Body of pancreas (tissue), 4 donors: ENCODE measurements at regions not wholly inside any gene's neighbourhood (a gene's known extent, or its start where the extent isn't known, plus 50 kb on each side); places are given as distances from the start of the nearest gene placed in this dataset.

Source experiments
- ATAC-seq: fragments of 150-250 bp; one replicate; pipeline ENCODE4 v1.9.1; 2016
- DNase-seq, 4 donors: peaks; one replicate each; pipeline ENCODE4 v3.0.0-alpha.2; 2019
- H3K27ac ChIP-seq, 4 donors: fragments of 200-600 bp; sonication (generic); 1 replicate in 3 of 4; 2 replicates in 1 of 4; pipeline versions ENCODE4 v1.5.1 to v1.6.1; 2016 to 2019; ENCODE audit warnings: mild to moderate bottlenecking in 1 of 4, mixed read lengths in 1 of 4, moderate library complexity in 1 of 4
- H3K27me3 ChIP-seq, 2 donors: fragments of 200-600 bp; sonication (generic); one replicate each; pipeline ENCODE4 v1.6.0; 2016; ENCODE audit warnings: mild to moderate bottlenecking in 1 of 2
- H3K36me3 ChIP-seq, 2 donors: fragments of 200-600 bp; sonication (generic); replicated peaks in 1 of 2; 2 replicates each; pipeline ENCODE4 v1.5.1; 2016; ENCODE audit warnings: low read depth in 2 of 2; ENCODE audit not compliant: insufficient read depth in 1 of 2
- H3K4me1 ChIP-seq: fragments of 200-600 bp; sonication (generic); one replicate; pipeline ENCODE4 v1.6.0; 2016
- H3K4me3 ChIP-seq, 2 donors: fragments of 200-600 bp; sonication (generic); 1 replicate in 1 of 2; 2 replicates in 1 of 2; pipeline ENCODE4 v1.5.1; 2016 to 2019
- H3K9me3 ChIP-seq, 3 donors: fragments of 200-600 bp; sonication (generic); 1 replicate in 2 of 3; 2 replicates in 1 of 3; pipeline ENCODE4 v1.5.1; 2016
- CTCF ChIP-seq, 7 experiments: fragments of 450-650 bp in 4 of 7; fragments of 200-600 bp in 3 of 7; sonication (generic) in 3 of 7; IDR thresholded peaks; one replicate each; pipeline ENCODE4 v1.5.1; 2016 to 2019; ENCODE audit warnings: antibody characterized with exemption in 7 of 7
- POLR2A ChIP-seq, 3 donors: fragments of 450-650 bp; IDR thresholded peaks; one replicate each; pipeline ENCODE4 v1.6.1; 2016; ENCODE audit warnings: antibody characterized with exemption in 3 of 3, mild to moderate bottlenecking in 2 of 3
- whole genome bisulfite sequencing, 2 donors: methylation state at CpG; one replicate each; pipeline ENCODE4 v1.1.5; 2017; 5-methylcytosine and 5-hydroxymethylcytosine counted together
- intact Hi-C: fragments of 100-400 bp; cut with DNase I; formaldehyde crosslinking; loops from one replicate; pipeline ENCODE4 v1.15.1; 2023

- no peaks in the 10 kb centered on the region for H3K27me3 ChIP-seq
- no peaks in the 10 kb centered on the region for H3K36me3 ChIP-seq
- no peak overlapping the region for H3K4me3 ChIP-seq
- WGBS, 2 donors, result 86 to 88% methylated on average over 2 of the region's 2 CpGs
- no peak overlapping the region for H3K27ac ChIP-seq
- ATAC-seq, result no peak
- intact Hi-C loops, result no loop called here
- no peaks in the 10 kb centered on the region for H3K4me1 ChIP-seq
- DNase-seq, result no peak
- no peaks in the 10 kb centered on the region for H3K9me3 ChIP-seq
- no peak for TF ChIP-seq CTCF (IDR thresholded peaks at IDR 0.05)
- TF ChIP-seq POLR2A (IDR thresholded peaks at IDR 0.05), result no peak
Measured at GRCh38 chr14:30381861-30382480, 177.0 kb upstream of the G2E3 start.

GRCh38 chr14:30385925-30386324 is 173.0 kb upstream of the G2E3 start:
- intact Hi-C loops, result no loop called here
- no peak for ATAC-seq
- Histone ChIP-seq H3K9me3 (no peaks in the 10 kb centered on the region), H3K27ac (no peak overlapping the region), H3K4me3 (no peak overlapping the region), H3K4me1 (peaks cover 24% of the 10 kb centered on the region), H3K36me3 (no peaks in the 10 kb centered on the region), H3K27me3 (no peaks in the 10 kb centered on the region)
- 79 to 92% methylated on average over 1 of the region's 1 CpG for WGBS, 2 donors
- no peak for TF ChIP-seq CTCF (IDR thresholded peaks at IDR 0.05)
- no peak for TF ChIP-seq POLR2A (IDR thresholded peaks at IDR 0.05)
- no peak for DNase-seq

DNA sequence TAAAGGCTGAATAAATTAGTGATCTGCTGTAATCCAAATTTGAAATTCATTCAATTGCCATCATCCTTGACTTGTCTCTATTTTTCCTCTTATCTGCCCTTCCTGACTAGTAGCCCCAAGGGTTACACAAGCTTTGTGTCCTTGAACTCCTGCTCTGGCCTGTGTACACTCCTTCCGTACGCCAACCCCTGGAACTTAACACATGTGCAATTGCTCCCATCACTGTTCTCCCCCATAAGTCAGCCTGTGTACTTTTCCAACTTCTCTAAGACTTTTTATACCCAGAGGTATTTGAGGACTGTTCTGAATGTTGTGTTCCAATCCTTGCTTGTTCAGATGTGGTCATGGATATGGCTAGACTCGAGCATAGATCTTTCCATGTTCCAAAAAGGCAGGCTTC is 171.1 kb upstream of the G2E3 start:
- Histone ChIP-seq H3K36me3 (no peaks in the 10 kb centered on the region), H3K27ac (no peak overlapping the region), H3K27me3 (no peaks in the 10 kb centered on the region), H3K4me1 (peaks cover 24% of the 10 kb centered on the region), H3K4me3 (no peak overlapping the region), H3K9me3 (no peaks in the 10 kb centered on the region)
- no peak for TF ChIP-seq POLR2A (IDR thresholded peaks at IDR 0.05)
- no peak for TF ChIP-seq CTCF (IDR thresholded peaks at IDR 0.05)
- ATAC-seq (no peak), DNase-seq (peak in 3 of 4 donors; percentile 15 to 20 (median 18))
- 24 to 34% methylated on average over 3 of the region's 3 CpGs for WGBS, 2 donors
- intact Hi-C loops, result no loop called here

DNA sequence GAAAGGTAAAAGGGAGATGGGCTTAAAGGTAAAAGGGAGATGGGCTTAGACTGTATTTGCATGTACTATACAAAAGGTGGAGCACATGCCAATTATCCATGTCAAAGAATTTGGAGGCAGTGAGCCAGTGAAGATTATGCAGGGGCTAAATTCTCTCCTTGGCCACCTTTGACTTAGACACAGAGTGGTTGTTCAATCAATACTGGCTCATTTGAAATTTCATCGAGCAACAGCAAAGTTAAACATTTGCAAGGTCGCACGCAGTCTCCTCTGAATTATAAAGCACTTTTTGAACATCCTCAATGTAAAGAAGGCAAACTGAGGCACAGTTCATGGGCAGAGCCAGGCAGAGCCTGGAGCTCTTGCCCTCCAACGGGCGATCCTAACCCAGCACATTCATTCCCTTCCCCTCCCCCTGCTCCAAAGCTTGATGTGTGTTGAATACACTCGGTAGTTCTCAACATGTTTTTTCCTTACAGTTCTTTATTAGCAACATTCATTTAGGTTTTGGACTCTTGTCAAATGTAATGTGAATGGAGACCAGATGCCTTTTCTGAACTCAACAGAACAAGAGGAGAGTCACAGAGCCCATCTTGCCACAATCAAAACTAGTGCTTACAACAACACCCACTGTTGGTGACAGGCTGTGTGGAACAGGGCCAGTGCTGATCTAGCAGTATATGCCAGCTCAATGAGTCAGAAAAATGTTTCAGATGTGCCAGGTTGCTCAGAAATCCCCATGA is 169.7 kb upstream of the G2E3 start:
- 17 to 30% methylated on average over 6 of the region's 6 CpGs for WGBS, 2 donors
- H3K4me1 ChIP-seq, result peaks cover 24% of the 10 kb centered on the region
- no peak for TF ChIP-seq POLR2A (IDR thresholded peaks at IDR 0.05)
- TF ChIP-seq CTCF (IDR thresholded peaks at IDR 0.05), result no peak
- ATAC-seq, result peak; percentile 92
- H3K36me3 ChIP-seq, result no peaks in the 10 kb centered on the region
- no peaks in the 10 kb centered on the region for H3K27me3 ChIP-seq
- DNase-seq, result peak; percentile 71 to 84 (median 82)
- no peaks in the 10 kb centered on the region for H3K9me3 ChIP-seq
- no peak overlapping the region for H3K4me3 ChIP-seq
- intact Hi-C loops, result no loop called here
- peak overlapping the region; percentile 17 to 35 (median 30) for H3K27ac ChIP-seq
